ENCODE measurements at regions not wholly inside any gene's neighbourhood (a gene's known extent, or its start where the extent isn't known, plus 50 kb on each side); places are given as distances from the start of the nearest gene placed in this dataset.
"Not testable (repeated sequence)": the region's sequence is repeated elsewhere in the genome, so short reads cannot be mapped to it uniquely, and the experiment has no call there.

DNA sequence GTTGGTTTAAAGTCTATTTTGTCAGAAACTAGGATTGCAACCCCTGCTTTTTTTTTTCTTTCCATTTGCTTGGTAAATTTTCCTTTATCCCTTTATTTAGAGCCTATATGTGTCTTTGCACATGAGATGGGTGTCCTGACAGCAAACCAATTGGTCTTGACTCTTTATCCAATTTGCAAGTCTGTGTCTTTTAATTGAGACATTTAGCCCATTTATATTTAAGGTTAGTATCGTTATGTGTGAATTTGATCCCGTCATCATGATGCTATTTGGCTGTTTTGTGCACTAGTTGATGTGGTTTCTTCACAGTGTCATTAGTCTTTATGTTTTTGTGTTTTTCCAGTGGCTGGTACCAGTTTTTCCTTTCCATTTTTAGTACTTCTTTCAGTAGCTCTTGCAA, 127.7 kb upstream of the ZNF267 start:
- 100% methylated on average over 1 to 2 of the region's 2 CpGs for WGBS, 2 experiments (ENCODE audit: insufficient coverage in 2 of 2)
- H3K4me3 ChIP-seq (ENCODE audit: extremely low read depth, insufficient read depth, low read length, poor library complexity, severe bottlenecking) = no peak overlapping the region

DNA sequence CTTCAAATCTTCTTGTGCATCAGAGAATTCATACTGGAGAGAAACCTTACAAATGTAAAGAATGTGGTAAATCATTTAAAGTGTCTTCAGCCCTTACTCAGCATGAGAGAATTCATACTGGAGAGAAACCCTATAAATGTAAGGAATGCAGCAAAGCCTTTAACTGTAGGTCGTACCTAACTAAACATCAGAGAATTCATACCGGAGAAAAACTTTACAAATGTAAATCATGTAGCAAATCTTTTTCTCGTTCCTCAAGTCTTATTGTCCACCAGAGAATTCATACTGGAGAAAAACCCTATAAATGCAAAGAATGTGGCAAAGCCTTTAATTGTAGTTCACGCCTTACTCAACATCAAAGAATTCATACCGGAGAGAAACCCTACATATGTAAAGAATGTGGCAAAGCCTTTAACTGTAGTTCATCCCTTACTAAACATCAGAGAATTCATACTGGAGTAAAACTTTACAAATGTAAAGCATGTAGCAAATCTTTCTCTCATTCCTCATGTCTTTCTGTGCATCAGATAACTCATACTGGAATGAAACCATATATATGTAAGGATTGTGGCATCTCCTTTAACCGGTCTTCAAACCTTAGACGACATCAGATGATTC, 118.5 kb upstream of the ZNF267 start:
- Histone ChIP-seq H3K9me3 (ENCODE audit: control insufficient read depth, low read length) (peaks cover 83% of the 10 kb centered on the region), H3K4me3 (ENCODE audit: extremely low read depth, insufficient read depth, low read length, poor library complexity, severe bottlenecking) (no peak overlapping the region), H3K4me1 (ENCODE audit: control insufficient read depth, insufficient read depth, low read length, poor library complexity, severe bottlenecking) (no peaks in the 10 kb centered on the region), H3K36me3 (ENCODE audit: control insufficient read depth, insufficient read depth, low read length) (peaks cover 57% of the 10 kb centered on the region), H3K27ac (ENCODE audit: low read depth, low read length, severe bottlenecking) (no peak overlapping the region)
- WGBS, 2 experiments (ENCODE audit: insufficient coverage in 2 of 2) = 86 to 93% methylated on average over 1 to 5 of the region's 7 CpGs

More for the DNA sequence above, 127.7 kb upstream of the ZNF267 start:
- Histone ChIP-seq H3K4me1 (ENCODE audit: control insufficient read depth, insufficient read depth, low read length, poor library complexity, severe bottlenecking) (no peaks in the 10 kb centered on the region), H3K27ac (ENCODE audit: low read depth, low read length, severe bottlenecking) (no peak overlapping the region), H3K9me3 (ENCODE audit: control insufficient read depth, low read length) (peaks cover 53% of the 10 kb centered on the region), H3K36me3 (ENCODE audit: control insufficient read depth, insufficient read depth, low read length) (peaks cover 25% of the 10 kb centered on the region)

DNA sequence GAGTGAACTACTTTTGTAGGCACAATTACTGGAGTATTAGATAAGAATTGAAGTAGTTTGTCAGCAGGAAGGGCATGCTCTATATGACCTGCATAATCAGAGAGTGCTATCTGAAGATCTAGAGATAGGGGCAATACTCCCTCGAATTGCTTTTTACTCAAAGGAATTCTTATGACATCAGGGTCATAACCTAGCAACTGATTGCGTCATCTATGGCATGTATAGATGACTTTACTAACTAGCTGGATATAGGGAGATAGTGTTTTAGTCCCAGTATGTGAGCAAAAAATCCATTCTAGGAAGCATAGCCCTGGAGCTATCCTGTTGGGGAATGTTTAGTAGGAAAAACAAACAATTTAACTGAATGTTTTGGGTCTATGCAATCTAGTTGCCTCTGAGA, 109.5 kb upstream of the ZNF267 start:
- H3K4me3 ChIP-seq (ENCODE audit: extremely low read depth, insufficient read depth, low read length, poor library complexity, severe bottlenecking) = no peak overlapping the region
- WGBS, 2 experiments (ENCODE audit: insufficient coverage in 2 of 2) = 86 to 100% methylated on average over 1 of the region's 2 CpGs
- H3K4me1 ChIP-seq (ENCODE audit: control insufficient read depth, insufficient read depth, low read length, poor library complexity, severe bottlenecking) = no peaks in the 10 kb centered on the region
- peaks cover 55% of the 10 kb centered on the region for H3K9me3 ChIP-seq (ENCODE audit: control insufficient read depth, low read length)
- peaks cover 1% of the 10 kb centered on the region for H3K36me3 ChIP-seq (ENCODE audit: control insufficient read depth, insufficient read depth, low read length)
- no peak overlapping the region for H3K27ac ChIP-seq (ENCODE audit: low read depth, low read length, severe bottlenecking)

DNA sequence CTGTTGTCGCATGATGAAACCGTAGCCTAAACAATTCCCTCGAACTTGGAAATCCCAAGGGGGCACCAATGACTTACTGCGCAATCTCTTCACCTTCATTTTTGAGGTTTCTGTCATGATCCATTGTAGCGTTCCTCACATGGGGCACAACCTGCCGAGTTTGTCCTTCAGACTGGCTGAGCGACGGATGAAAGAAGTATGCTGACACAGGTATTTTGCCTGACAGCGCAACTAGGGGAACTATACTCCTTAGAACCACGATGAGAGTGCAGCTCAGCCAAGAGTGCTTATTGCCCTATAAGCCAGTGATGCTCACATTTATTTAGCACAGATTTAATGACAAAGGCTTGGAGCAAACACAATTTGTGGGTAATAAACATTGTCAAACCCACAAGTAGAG, 106.3 kb upstream of the ZNF267 start:
- H3K36me3 ChIP-seq (ENCODE audit: control insufficient read depth, insufficient read depth, low read length) = no peaks in the 10 kb centered on the region
- WGBS, 2 experiments (ENCODE audit: insufficient coverage in 2 of 2) = 95% methylated on average over 9 to 10 of the region's 10 CpGs
- peaks cover 67% of the 10 kb centered on the region for H3K9me3 ChIP-seq (ENCODE audit: control insufficient read depth, low read length)
- H3K4me1 ChIP-seq (ENCODE audit: control insufficient read depth, insufficient read depth, low read length, poor library complexity, severe bottlenecking) = no peaks in the 10 kb centered on the region
- H3K4me3 ChIP-seq (ENCODE audit: extremely low read depth, insufficient read depth, low read length, poor library complexity, severe bottlenecking) = no peak overlapping the region
- no peak overlapping the region for H3K27ac ChIP-seq (ENCODE audit: low read depth, low read length, severe bottlenecking)

DNA sequence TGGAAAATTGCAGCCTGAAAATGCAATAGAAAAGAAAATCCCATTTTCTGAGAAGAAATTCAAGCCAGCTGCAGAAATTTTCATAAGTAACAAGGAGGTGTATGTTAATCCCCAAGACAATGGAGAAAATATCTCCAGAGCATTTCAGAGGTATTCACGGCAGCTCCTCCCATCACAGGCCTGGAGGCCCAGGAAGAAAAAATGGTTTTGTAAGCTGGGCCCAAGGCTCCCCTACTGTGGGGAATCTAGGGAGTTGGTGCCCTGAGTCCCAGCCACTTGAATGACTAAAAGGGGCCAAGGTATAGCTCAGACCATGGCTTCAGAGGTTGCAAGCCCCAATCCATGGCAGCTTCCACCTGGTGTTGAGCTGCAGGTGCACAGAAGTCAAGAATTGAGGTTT, 93.3 kb upstream of the ZNF267 start:
- no peak overlapping the region for H3K27ac ChIP-seq (ENCODE audit: low read depth, low read length, severe bottlenecking)
- WGBS, 2 experiments (ENCODE audit: insufficient coverage in 2 of 2) = 86% methylated on average over 1 of the region's 1 CpG; no CpG with 5 or more reads in 1 of the 2 experiments
- peaks cover 42% of the 10 kb centered on the region for H3K9me3 ChIP-seq (ENCODE audit: control insufficient read depth, low read length)

DNA sequence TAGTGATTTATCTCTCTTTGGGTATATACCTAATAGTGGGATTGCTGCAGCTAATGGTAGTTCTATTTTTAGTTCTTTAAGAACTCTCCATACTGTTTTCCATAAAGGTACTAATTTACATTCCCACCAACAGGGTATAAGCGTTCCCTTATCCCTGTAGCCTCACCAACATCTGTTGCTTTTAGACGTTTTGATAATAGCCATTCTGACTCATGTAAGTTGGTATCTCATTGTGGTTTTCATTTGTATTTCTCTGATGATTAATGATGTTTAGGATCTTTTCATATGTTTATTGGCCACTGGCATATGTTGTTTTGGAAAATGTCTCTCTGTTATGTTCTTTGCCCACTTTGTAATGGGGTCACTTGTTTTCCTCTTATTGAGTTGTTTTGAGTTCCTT, 88.5 kb upstream of the ZNF267 start:
- Histone ChIP-seq H3K9me3 (ENCODE audit: control insufficient read depth, low read length) (peaks cover 54% of the 10 kb centered on the region), H3K4me1 (ENCODE audit: control insufficient read depth, insufficient read depth, low read length, poor library complexity, severe bottlenecking) (no peaks in the 10 kb centered on the region), H3K36me3 (ENCODE audit: control insufficient read depth, insufficient read depth, low read length) (no peaks in the 10 kb centered on the region), H3K4me3 (ENCODE audit: extremely low read depth, insufficient read depth, low read length, poor library complexity, severe bottlenecking) (no peak overlapping the region), H3K27ac (ENCODE audit: low read depth, low read length, severe bottlenecking) (no peak overlapping the region)
- WGBS, 2 experiments (ENCODE audit: insufficient coverage in 2 of 2) = no CpG with 5 or more reads among the region's 2 CpGs

More for the DNA sequence above, 93.3 kb upstream of the ZNF267 start:
- Histone ChIP-seq H3K4me1 (ENCODE audit: control insufficient read depth, insufficient read depth, low read length, poor library complexity, severe bottlenecking) (no peaks in the 10 kb centered on the region), H3K36me3 (ENCODE audit: control insufficient read depth, insufficient read depth, low read length) (no peaks in the 10 kb centered on the region), H3K4me3 (ENCODE audit: extremely low read depth, insufficient read depth, low read length, poor library complexity, severe bottlenecking) (no peak overlapping the region)

DNA sequence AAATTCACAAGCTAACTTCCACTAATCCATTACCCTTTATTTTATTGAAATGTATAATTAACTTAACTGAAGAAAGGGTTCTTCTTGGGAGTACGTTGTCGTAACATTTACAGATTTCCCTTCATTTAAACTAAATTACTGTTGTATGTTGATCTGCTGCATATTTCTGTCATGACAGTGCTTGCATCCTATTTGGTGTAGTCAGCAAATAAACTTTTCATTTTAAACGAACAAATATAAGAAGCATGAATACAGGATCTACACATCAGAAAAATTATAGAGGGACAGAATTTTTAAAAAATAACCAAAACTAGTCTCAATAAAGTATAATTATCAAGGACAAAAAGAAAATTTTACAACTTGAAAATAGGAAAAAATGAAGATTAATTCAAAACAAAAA, 66.5 kb upstream of the ZNF267 start:
- no peaks in the 10 kb centered on the region for H3K36me3 ChIP-seq (ENCODE audit: control insufficient read depth, insufficient read depth, low read length)
- no peak overlapping the region for H3K4me3 ChIP-seq (ENCODE audit: extremely low read depth, insufficient read depth, low read length, poor library complexity, severe bottlenecking)
- H3K9me3 ChIP-seq (ENCODE audit: control insufficient read depth, low read length) = peaks cover 21% of the 10 kb centered on the region
- WGBS, 2 experiments (ENCODE audit: insufficient coverage in 2 of 2) = no CpG with 5 or more reads among the region's 3 CpGs
- no peak overlapping the region for H3K27ac ChIP-seq (ENCODE audit: low read depth, low read length, severe bottlenecking)
- H3K4me1 ChIP-seq (ENCODE audit: control insufficient read depth, insufficient read depth, low read length, poor library complexity, severe bottlenecking) = no peaks in the 10 kb centered on the region

DNA sequence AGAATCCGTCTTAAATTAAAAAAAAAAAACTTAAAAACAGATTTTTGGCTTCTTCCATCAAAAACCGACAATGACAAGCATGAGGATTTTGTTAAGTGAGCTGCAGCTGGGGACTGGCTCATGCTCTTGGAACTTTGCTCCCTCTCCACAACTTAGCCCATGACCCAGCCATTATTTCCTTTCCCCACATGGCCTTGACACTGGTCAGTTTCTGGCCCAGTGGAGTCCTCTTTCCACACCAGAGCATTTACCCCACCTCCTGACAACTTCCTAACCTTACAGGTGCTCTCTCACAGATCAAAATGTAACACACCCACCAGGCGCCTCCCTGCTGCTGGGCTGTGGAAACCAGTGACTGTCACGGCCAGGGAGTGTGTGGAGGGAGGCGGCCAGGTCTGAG, 62.7 kb upstream of the ZNF267 start:
- H3K36me3 ChIP-seq (ENCODE audit: control insufficient read depth, insufficient read depth, low read length) = no peaks in the 10 kb centered on the region
- WGBS, 2 experiments (ENCODE audit: insufficient coverage in 2 of 2) = 80 to 83% methylated on average over 1 to 3 of the region's 5 CpGs

DNA sequence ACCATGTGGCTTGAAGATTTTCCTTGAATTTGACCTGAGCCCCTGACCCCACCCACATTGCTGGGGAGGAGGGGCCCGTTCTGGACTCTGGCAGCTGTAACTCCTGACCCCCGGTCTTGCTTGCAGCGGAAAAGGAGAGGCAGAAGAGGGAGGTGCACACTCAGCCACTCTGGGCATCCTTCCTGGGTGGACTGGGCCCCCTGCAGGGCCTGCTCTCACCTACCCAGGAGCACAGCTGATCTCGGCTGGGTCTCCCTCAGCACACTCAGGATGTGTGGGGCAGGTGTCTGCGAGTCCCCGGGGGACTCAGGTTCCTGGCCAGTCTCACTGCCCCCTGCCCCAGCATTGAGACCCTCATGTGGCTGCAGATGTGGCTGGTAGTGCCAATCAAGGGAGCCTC, 57.5 kb upstream of the ZNF267 start:
- peaks cover 41% of the 10 kb centered on the region for H3K9me3 ChIP-seq (ENCODE audit: control insufficient read depth, low read length)
- not testable (repeated sequence) for H3K4me1 ChIP-seq (ENCODE audit: control insufficient read depth, insufficient read depth, low read length, poor library complexity, severe bottlenecking); H3K36me3 ChIP-seq (ENCODE audit: control insufficient read depth, insufficient read depth, low read length); H3K4me3 ChIP-seq (ENCODE audit: extremely low read depth, insufficient read depth, low read length, poor library complexity, severe bottlenecking); H3K27ac ChIP-seq (ENCODE audit: low read depth, low read length, severe bottlenecking)
- WGBS, 2 experiments (ENCODE audit: insufficient coverage in 2 of 2) = no CpG with 5 or more reads among the region's 6 CpGs

More for the DNA sequence above, 62.7 kb upstream of the ZNF267 start:
- no peak overlapping the region for H3K4me3 ChIP-seq (ENCODE audit: extremely low read depth, insufficient read depth, low read length, poor library complexity, severe bottlenecking)
- no peak overlapping the region for H3K27ac ChIP-seq (ENCODE audit: low read depth, low read length, severe bottlenecking)
- no peaks in the 10 kb centered on the region for H3K4me1 ChIP-seq (ENCODE audit: control insufficient read depth, insufficient read depth, low read length, poor library complexity, severe bottlenecking)
- H3K9me3 ChIP-seq (ENCODE audit: control insufficient read depth, low read length) = peaks cover 23% of the 10 kb centered on the region

DNA sequence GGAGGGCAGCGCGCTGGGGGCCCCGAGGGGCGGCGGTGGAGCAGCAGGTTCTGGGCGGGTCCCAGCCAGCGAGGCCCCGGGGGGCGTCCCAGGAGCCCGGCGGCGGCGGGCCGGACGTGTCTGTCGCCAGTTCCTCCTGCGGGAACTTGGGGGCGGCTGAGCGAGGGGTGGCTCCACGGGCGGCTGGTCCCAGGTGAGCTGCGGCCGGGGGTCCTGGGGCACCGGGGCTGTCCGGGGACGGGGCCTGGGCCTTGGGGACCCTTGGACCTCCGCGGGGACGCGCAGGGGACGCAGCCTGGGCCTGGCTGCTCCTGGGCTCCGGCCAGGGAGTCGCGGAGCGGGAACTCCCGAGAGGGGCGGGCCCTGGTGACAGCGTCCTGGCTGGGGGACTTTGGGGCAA, 54.2 kb upstream of the ZNF267 start:
- Histone ChIP-seq H3K9me3 (ENCODE audit: control insufficient read depth, low read length) (peaks cover 44% of the 10 kb centered on the region), H3K36me3 (ENCODE audit: control insufficient read depth, insufficient read depth, low read length) (no peaks in the 10 kb centered on the region), H3K4me1 (ENCODE audit: control insufficient read depth, insufficient read depth, low read length, poor library complexity, severe bottlenecking) (no peaks in the 10 kb centered on the region), H3K27ac (ENCODE audit: low read depth, low read length, severe bottlenecking) (no peak overlapping the region), H3K4me3 (ENCODE audit: extremely low read depth, insufficient read depth, low read length, poor library complexity, severe bottlenecking) (no peak overlapping the region)
- WGBS, 2 experiments (ENCODE audit: insufficient coverage in 2 of 2) = 89% methylated on average over 34 to 36 of the region's 38 CpGs

DNA sequence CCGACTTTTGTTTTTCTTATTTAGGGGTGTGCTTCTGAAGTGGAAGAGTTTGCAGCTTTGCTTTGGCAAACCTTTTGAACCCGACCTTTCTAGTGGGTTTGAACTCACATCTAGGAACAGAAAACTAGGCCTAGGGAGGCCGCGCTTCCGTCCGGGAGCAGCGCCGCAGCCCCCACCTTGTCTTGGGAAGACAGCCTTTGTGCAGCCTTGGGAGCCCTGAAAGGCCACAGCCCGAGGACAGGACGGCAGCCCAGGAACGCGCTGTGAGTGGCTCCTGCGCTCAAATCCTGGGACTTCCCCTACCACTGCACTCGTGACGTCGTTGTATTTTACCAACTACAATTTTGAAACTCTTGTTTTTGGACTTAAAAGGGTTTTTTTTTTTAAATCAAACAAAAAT, 53.7 kb upstream of the ZNF267 start:
- WGBS, 2 experiments (ENCODE audit: insufficient coverage in 2 of 2) = 89 to 93% methylated on average over 10 to 11 of the region's 16 CpGs
- no peaks in the 10 kb centered on the region for H3K36me3 ChIP-seq (ENCODE audit: control insufficient read depth, insufficient read depth, low read length)
- peaks cover 44% of the 10 kb centered on the region for H3K9me3 ChIP-seq (ENCODE audit: control insufficient read depth, low read length)
- H3K4me3 ChIP-seq (ENCODE audit: extremely low read depth, insufficient read depth, low read length, poor library complexity, severe bottlenecking) = no peak overlapping the region
- no peaks in the 10 kb centered on the region for H3K4me1 ChIP-seq (ENCODE audit: control insufficient read depth, insufficient read depth, low read length, poor library complexity, severe bottlenecking)
- H3K27ac ChIP-seq (ENCODE audit: low read depth, low read length, severe bottlenecking) = no peak overlapping the region
